HPDE6-E6E7 (cell line): ENCODE measurements at regions not wholly inside any gene's neighbourhood (a gene's known extent, or its start where the extent isn't known, plus 50 kb on each side); places are given as distances from the start of the nearest gene placed in this dataset.

Source experiments
- DNase-seq: peaks from one replicate; pipeline ENCODE4 v3.0.0; 2011; ENCODE audit warnings: missing footprints; ENCODE audit errors: extremely low spot score

DNA sequence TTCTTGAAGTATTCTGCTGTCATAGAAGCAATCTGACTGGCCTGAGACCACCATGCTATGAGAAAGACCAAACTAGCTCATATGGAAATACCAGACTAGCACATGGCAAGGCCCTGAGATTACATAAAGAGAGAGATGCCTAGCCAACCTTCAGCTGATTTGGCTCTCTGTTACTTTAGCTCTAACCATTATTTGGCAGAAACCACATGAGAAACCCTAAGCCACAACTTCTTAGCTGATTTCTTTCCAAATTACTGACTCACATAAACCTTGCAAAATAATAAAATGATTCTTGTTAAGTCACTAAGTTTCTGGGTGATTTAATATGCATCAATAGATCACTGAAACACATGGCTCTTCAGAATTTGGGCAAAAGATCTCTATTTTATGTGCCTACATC lies 295.0 kb upstream of the ZNF521 start:
- no peak for DNase-seq

- no peak for DNase-seq
These were observed 287.6 kb upstream of the ZNF521 start for GRCh38 chr18:25639596-25639995.

DNA sequence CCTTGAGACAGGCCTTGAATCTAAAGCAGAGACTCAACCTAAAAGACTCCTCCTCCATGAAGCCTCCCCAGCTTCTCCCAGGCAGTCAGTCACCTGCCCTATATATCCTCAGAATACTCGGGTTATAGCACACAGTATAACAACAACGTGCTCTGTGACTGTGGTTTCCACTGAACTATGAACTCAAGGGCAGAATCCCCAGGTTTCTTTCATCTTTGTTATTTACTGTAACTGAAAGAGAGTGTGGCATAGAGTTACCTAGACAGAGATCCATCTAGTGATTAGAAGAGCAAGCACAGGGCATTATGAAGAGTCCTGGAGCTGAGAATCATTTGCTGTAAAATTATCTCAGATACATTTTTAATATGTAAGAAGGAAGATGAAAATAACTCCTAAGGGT lies 281.6 kb upstream of the ZNF521 start:
- no peak for DNase-seq

GRCh38 chr18:25630682-25631081 lies 278.7 kb upstream of the ZNF521 start:
- no peak for DNase-seq

GRCh38 chr18:25621682-25622081 lies 269.7 kb upstream of the ZNF521 start:
- no peak for DNase-seq

DNA sequence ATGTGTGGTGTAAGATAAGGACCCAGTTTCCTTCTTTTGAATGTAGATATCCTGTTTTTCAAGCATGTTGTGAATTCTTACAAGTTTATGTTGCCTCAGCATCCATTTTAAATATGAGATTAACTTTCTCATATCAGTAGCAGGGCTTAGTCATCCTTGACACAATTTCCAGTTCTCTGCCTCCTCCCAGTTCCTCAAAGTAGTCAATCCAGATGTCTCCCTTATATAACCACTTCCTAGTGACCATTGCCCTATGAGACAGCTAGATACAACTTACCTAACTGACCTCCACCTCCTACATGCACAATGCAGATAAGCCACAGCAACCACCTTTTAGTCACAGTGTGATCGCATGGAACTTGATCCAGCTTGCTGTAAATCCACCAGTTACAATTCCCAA lies 269.2 kb upstream of the ZNF521 start:
- no peak for DNase-seq

DNA sequence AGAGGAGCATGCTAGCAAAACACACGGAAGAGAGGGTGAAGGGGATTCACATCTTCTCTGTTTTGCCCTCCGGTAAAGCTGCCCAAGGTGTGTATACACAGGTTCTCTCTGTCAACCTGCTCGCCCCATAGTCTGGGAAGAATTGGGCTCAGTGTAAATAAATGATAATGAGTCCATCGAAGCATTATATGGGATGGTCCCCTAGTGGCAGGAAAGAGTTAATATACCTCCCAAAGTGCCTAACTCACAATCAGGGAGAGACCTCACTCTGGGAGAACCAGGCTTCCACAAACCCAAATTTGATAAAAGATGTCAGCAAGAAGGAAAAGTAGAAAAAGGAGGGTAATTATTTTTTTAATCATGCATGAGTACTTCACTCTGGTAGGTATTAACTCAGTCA lies 262.2 kb upstream of the ZNF521 start:
- no peak for DNase-seq

- DNase-seq = no peak
These were observed 260.5 kb upstream of the ZNF521 start for GRCh38 chr18:25612466-25612865.

- no peak for DNase-seq
These were observed 256.1 kb upstream of the ZNF521 start for GRCh38 chr18:25608091-25608490.

DNA sequence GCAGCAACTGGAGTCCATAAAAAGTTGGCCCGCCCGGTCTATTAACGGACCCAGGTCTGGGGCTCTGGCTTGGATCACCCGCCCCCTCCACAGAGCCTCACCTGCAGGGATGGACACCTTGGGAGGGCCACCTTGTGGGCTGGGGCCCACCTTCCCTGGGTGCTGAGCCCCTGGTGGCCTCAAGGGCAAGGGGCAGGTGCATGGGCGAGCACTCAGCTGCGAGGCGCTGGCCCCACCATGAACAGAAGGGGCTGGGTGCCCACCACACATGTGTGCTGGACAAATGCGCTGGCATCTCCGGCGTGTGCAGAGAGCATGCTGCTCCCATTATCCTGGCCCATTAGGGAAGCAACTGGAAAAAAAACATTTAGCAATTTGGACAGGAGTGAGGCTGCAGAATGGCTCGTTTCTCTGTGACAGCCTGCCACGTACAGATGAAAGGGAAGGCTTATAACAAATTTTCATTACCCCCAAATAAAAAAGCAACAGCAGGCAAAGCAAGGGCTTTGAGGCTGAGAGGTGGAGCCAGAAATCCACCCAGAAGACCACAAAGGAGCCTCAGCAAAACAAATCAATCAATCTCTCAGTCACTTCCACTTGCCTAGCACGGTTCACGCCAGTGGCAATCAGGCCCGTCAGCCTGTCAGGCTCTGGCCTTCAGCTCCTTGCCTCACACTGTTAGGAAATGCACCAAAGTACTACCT lies 253.1 kb upstream of the ZNF521 start:
- DNase-seq = no peak

GRCh38 chr18:25604196-25604893 lies 252.4 kb upstream of the ZNF521 start:
- DNase-seq = no peak

GRCh38 chr18:25599443-25599842 lies 247.5 kb upstream of the ZNF521 start:
- no peak for DNase-seq

DNA sequence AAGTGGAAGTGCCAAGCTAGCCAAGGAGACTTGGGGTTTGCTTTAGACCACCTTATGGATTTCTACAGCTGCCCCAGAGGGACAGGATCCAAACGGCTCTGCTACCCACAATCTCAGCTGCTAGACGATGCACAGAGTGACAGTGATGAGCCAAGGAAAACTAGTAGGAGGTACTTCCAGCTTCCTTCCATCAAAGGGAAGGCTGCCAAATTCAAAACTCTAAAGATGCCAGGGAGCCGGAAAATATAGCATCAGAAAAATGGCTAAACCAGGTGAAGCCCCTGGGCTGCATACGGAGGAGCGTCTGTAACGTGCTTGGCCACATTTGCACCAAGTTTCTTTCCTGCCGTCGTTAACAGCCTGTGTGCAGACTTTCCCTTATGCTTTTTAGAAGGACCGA lies 245.5 kb upstream of the ZNF521 start:
- no peak for DNase-seq

DNA sequence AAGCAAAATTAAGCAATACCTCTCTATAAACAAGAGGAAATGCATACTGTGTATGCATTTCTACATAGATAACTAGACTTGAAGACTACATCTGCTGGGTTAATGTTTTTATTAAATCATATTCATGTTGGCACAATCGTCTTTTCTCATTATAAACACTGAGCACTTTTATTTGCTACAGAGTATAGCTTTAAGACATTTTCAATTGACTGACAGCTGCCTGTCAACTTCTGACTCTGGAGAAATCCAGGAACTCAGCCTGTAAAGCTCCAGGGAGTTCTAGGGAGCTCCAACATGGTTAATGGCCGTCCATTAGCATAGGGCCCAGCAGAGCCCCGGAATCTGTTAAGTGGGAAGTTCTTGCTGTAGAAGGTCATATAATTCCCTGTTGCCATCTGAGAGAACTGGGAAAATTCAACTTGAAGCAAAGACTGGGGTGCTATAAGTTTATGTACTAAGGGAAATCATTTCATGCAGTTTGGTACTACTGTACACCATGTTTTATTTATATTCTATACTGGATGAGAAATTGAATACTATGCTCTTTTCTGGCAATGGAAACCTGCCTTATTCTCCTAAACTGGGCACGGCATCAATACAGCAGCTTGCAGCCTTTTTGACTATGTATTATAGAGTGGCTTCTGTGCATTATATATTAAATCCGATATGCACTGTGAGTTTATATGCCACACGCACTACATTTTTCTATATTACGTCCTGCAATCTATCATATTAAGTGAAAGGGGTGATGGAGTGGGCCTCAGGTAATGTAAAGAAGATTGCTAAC lies 243.5 kb upstream of the ZNF521 start:
- no peak for DNase-seq

DNA sequence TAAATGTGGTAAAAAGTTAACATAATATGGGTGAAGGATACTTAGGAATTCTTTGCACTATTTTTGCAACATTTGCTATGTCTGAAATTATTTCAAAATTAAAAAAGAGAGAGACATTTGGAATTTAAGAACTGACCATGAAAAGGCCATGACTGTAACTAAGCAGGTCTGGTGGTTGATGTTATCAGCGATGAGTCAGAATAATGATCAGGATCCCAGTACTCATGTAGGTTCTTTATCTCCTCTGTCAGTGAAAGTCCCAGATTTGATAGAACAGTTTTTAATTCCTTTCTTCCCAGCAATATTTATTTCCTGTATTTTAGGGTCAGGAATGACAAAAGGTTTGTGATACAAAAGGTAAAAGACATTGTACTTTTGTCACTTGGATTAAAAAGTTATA lies 242.4 kb upstream of the ZNF521 start:
- no peak for DNase-seq

- no peak for DNase-seq
These were observed 240.9 kb upstream of the ZNF521 start for GRCh38 chr18:25592804-25593360.

DNA sequence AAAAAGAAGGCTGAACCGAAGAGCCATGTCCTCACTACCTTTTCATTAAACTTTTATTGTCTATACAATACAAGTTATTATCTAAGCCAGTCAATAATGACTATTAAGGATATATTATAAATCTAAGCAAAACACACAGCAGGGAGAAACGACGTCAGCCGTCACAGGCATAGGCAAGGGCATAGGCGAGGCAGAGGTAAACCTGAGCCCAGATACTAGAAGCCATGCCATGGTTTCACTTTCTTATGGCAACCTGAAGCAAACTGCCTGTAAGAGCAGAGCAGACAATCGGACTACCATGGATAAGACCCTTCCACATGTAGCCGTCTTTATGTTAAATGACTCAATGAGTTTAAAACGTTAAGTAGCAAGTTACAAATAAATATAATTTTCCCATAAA lies 238.5 kb upstream of the ZNF521 start:
- DNase-seq = no peak

DNA sequence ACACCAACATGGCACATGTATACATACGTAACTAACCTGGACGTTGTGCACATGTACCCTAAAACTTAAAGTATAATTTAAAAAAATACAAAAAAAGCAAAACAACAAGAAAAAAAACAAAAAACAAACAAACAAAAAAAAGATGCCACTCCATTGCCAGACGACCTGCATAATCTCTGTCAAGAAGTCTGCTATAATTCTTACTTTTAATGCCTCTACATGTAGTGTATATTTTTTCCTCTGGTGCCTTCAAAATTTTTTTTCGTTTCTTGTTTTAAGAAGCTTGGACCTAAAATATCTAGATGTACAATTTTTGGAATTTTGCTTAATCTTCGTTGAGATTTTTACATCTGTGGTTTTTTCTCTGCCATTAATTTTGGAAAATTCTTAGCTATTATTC lies 235.6 kb upstream of the ZNF521 start:
- no peak for DNase-seq

DNA sequence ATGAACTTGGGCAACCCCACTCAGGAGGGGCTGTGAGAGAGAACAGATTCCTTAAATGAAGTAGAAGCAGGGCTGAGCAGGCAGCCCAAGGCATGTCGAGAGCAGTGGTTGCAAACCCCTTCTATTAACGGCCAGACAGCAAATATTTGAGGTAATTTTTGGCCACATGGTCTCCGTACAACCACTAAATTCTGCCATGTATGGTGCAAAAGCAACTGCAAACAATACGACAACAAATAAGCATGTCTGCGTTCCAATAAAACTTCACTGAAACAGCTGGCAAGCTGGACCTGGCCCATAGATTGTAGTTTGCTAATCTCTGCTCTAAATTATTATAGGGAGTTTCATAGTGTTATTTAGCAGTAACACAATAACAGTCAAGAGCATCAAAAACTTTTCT lies 217.0 kb upstream of the ZNF521 start:
- no peak for DNase-seq

DNA sequence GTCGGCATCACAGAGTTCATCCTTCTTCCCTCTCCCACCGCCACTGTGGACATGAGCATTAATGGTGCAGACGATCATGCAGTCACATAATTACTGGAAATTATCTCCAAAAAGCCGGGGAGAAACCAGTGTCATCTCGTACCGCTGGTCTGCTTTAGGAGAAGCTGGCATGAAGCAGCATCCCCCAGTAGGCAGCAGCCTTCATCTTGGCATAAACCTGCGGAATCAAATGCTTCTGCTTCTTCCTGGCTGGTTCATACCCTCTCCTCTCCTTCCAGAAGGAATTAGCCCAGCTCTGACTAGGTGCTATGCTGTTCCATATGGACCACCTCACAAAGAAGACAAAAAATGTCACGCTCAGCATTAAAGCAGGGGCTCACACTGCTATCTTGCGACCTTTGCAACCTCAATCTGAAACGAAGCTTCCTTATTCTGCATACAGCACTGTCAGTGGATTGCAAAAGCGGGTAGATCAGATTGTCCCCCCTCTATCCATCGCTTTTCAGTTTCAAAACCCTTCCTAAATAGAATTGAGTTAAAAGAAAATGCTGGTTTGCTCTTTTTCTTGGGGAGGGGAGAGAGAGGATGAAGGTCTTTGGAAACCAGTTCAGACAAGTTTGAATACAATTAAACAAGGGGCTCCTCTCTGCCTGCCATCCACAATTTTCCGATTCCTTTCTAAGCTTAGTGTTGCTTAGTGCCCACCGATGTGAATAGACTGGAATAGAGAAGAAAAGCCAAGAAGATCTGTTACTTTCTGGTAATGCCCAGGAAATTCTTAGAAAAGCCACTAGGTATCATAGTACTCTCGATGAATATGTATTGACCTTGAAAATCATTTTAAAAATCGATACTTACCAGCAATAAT lies 212.1 kb upstream of the ZNF521 start:
- DNase-seq = no peak

- DNase-seq = no peak
These were observed 211.4 kb upstream of the ZNF521 start for GRCh38 chr18:25563346-25563745.

DNA sequence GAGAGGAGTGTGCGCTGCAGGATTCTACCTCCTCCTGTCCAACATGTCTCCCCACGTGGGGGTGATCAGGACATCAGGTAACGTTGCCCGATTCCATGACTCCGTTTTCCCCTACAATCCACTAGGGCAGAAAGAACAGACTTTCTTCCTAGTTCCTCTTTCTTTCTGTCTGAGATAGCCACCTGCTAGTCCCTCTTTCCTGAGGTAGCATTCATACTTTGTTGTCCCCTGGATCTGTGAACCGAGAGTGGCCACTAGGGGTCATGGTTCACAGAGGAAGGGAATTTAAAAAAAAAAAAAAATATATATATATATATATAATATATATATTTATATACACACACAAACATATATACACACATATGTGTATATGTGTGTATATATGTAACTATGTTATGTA lies 210.0 kb upstream of the ZNF521 start:
- no peak for DNase-seq
